ENCODE measurements at regions not wholly inside any gene's neighbourhood (a gene's known extent, or its start where the extent isn't known, plus 50 kb on each side); places are given as distances from the start of the nearest gene placed in this dataset.

- Mint-ChIP-seq H3K27me3 (ENCODE audit: unreplicated experiment) (no peaks in the 10 kb centered on the region), H3K36me3 (ENCODE audit: unreplicated experiment) (no peaks in the 10 kb centered on the region), H3K4me3 (ENCODE audit: unreplicated experiment) (no peak overlapping the region), H3K4me1 (ENCODE audit: low read depth, unreplicated experiment) (no peaks in the 10 kb centered on the region), H3K9me3 (ENCODE audit: unreplicated experiment) (no peaks in the 10 kb centered on the region), H3K27ac (ENCODE audit: unreplicated experiment) (no peak overlapping the region)
- no peak for DNase-seq
- TF ChIP-seq CTCF (IDR thresholded peaks at IDR 0.05; ENCODE audit: partially characterized antibody, unreplicated experiment): no peak
Observed at GRCh38 chr3:87041191-87041590, 50.2 kb upstream of the VGLL3 start.
